MV-4-11 (cell line): ENCODE measurements at regions not wholly inside any gene's neighbourhood (a gene's known extent, or its start where the extent isn't known, plus 50 kb on each side); places are given as distances from the start of the nearest gene placed in this dataset.

ENCODE experiments used
- DNase-seq: peaks from one replicate; lab custom pipeline; 2025; lab: John Stamatoyannopoulos, UW

- DNase-seq, result no peak
Measured at GRCh38 chr6:146886587-146887446, 288.0 kb downstream of the ADGB start.

- peak; percentile 68 for DNase-seq
Measured at GRCh38 chr6:146887447-146888077, 288.8 kb downstream of the ADGB start.

- no peak for DNase-seq
Measured at GRCh38 chr6:146889303-146889702, 290.5 kb downstream of the ADGB start.

- DNase-seq, result no peak
Measured at GRCh38 chr6:146890172-146890571, 291.4 kb downstream of the ADGB start.

- DNase-seq, result no peak
Measured at GRCh38 chr6:146890644-146891434, 292.1 kb downstream of the ADGB start.

GRCh38 chr6:146891615-146892265 is 293.0 kb downstream of the ADGB start:
- no peak for DNase-seq

GRCh38 chr6:146892283-146892612 is 293.5 kb downstream of the ADGB start:
- no peak for DNase-seq

- peak; percentile 88 for DNase-seq
Measured at GRCh38 chr6:146892613-146893401, 294.0 kb downstream of the ADGB start.

GRCh38 chr6:146893690-146894089 is 294.9 kb downstream of the ADGB start:
- no peak for DNase-seq

- DNase-seq, result no peak
Measured at GRCh38 chr6:146894624-146895023, 295.9 kb downstream of the ADGB start.

- no peak for DNase-seq
Measured at GRCh38 chr6:146895101-146895771, 296.5 kb downstream of the ADGB start.

- no peak for DNase-seq
Measured at GRCh38 chr6:146895772-146896061, 296.9 kb downstream of the ADGB start.

- DNase-seq, result no peak
Measured at GRCh38 chr6:146896062-146896813, 297.5 kb downstream of the ADGB start.

- no peak for DNase-seq
Measured at GRCh38 chr6:146896960-146897701, 298.4 kb downstream of the ADGB start.

- DNase-seq, result no peak
Measured at GRCh38 chr6:146898069-146898887, 299.5 kb downstream of the ADGB start.

GRCh38 chr6:146898888-146899227 is 300.1 kb downstream of the ADGB start:
- DNase-seq, result no peak

- DNase-seq, result peak; percentile 15
Measured at GRCh38 chr6:146901940-146902816, 302.0 kb upstream of the STXBP5 start.

GRCh38 chr6:146902846-146903245 is 301.4 kb upstream of the STXBP5 start:
- DNase-seq, result no peak
